Dedifferentiated amniotic fluid mesenchymal stem cell (primary cell): ENCODE measurements at regions not wholly inside any gene's neighbourhood (a gene's known extent, or its start where the extent isn't known, plus 50 kb on each side); places are given as distances from the start of the nearest gene placed in this dataset.
"Not testable (repeated sequence)": the region's sequence is repeated elsewhere in the genome, so short reads cannot be mapped to it uniquely, and the experiment has no call there.

ENCODE experiments used
- DNase-seq: peaks from one replicate; pipeline ENCODE4 v3.0.0-alpha.2; 2016; ENCODE audit errors: extremely low spot score

- no peak for DNase-seq
These were observed 241.6 kb downstream of the CDK5RAP2 start for GRCh38 chr9:120338340-120338739.

- no peak for DNase-seq
These were observed 242.8 kb downstream of the CDK5RAP2 start for GRCh38 chr9:120337131-120337530.

DNA sequence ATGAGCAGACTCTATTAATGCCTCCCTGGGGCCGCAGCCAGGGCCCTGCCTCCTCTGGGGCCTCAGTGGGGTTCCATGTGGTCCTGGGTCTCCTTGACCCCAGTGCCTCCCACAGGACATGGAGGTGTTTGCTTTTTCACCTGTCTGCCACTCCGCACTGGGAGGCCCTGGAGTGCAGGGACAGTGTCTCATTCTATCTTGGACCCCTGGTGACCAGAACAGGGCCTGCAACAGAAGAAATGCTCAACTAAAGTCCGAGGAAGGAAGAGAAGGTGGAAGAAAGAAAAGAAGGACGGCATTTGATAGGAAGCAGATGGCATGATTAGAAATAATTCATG lies 243.2 kb downstream of the CDK5RAP2 start:
- no peak for DNase-seq

- no peak for DNase-seq
These were observed 243.8 kb downstream of the CDK5RAP2 start for GRCh38 chr9:120336021-120336752.

DNA sequence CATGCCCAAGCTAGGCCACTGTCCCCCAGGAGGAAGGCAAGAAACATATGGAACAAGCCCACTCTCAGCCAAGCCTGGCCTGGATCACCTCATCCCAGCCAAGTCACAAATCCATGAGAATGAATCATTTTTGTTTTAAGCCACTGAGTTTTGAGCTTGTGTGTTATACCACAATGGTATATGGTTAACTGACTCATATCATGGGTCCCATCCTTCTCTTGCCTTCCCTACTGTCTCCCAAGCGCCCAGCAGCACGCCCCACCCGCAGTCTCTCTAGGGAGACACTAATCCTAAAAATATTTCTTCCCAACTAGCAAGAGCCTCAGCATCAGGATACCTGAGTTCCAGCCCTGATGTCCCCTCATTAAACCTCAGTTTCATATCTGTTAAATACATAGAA lies 248.1 kb downstream of the CDK5RAP2 start:
- no peak for DNase-seq

- DNase-seq: no peak
These were observed 249.9 kb downstream of the CDK5RAP2 start for GRCh38 chr9:120330031-120330430.

- no peak for DNase-seq
These were observed 252.6 kb downstream of the CDK5RAP2 start for GRCh38 chr9:120327322-120327721.

DNA sequence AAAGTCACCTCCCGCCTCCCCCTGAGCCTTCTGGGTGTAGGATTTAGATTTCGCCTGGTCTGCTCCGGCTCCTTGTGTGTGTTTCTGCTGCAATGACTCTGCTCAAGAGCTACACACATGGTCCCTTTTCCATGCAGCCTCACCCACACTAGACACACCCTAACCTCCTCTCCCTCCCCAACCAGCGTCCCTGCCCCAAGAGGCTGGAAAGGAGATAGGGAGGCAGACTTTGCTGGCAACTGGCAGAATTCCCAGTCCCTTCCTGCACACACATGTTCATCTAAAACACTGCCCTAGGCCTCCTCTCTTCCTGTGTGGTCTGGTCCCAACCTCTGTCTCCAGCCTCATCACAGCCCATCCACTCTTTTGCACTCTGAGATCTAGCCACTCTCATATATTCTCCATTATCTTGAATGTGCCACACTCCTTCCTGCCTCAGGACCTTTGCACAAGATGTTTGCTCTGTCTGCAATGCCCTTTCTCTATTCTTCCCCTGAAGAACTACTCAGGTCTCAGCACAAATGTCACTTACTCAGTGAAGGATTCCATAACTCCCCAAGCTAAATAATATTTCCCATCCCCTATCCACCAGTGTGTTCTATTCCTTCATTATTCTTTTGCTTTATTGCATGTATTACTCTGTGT lies 253.8 kb downstream of the CDK5RAP2 start:
- no peak for DNase-seq

DNA sequence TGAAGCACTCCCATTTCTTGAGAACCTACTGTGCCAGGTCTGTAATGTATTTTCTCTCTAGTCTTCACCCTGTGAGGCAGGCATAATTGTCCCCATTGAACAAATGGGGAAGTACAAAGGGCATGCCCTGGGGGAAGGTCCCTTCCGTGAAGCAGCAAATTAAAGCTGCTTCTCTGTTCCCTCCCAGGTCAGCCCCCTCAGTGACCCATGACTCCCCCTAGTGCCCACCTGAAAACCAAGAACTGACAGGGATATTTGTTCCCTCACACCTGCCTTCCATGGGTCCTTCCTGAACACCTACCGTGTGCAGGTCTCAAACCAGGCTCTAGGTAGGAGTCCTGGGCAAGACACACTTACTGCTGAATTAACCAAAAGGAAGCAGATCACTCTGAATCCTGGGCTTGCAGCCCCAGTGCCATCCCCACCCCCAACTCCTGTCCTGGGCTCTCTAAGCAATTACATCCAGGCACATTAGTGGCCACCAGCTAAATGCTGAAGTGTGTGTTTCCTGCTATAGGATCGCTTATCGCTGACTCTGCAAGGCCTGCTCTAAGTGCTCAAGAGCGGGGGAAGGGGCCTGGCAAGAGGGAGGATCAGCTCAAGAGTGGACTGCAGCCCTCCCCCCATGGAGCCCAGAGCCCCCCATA lies 254.8 kb downstream of the CDK5RAP2 start:
- DNase-seq: no peak

DNA sequence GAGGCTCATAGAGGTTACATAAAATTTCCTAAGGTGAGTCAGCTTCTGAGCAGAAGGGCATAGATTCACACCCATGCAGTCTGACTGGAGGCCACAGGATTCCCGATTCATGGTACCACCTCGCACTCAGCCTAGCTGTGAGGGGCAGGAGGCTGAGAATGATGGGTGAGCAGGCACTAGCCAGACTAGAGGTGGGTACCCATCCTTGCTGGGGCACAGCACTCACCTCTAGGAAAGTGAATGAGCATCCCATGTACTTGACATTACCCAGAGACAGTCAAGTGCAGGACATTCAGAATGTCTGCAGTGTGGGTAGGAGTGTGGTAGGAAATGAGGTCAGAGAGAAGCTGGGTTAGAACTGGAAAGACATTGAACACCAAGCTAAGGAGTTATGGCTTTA lies 255.5 kb downstream of the CDK5RAP2 start:
- no peak for DNase-seq

DNA sequence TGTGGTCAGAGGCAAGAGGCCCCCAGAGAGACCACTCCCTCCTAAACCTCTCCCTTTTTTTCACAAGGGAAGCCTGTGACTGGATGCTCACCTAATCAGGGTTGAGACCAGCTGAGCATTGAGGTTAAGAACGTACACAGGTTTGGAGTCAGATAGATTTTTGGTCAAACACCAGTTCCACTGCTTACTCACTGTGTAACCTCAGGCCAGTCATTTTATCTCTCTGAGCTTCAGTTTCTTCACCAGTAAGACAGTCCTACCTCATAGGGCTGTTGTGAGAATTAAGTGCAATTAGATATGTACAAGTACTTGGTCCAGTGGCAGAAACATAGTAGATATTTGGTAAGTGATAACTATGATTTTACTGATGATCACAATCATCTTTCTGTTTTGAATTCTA lies 256.8 kb downstream of the CDK5RAP2 start:
- DNase-seq: no peak

GRCh38 chr9:120319452-120319851 lies 260.5 kb downstream of the CDK5RAP2 start:
- no peak for DNase-seq

DNA sequence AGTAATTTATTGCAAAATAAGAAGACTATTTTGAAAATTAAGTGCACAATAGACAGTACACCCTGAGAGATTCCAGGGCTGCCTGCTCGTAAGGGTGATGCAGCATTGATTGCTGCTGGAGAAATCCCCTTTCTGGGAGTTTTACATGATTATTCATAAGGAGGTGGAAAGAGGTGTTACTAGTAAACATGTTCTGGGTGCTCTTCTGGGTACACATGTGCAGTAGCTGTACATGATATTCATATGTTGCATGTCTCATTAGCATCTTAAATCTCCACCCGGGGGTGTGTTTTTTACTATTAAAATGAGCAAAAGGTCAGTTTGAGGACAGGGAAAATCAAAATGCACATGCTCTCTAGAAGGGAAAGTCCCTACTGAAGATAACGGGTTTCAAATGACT lies 264.8 kb downstream of the CDK5RAP2 start:
- DNase-seq: no peak

- no peak for DNase-seq
These were observed 267.9 kb downstream of the CDK5RAP2 start for GRCh38 chr9:120312031-120312430.

DNA sequence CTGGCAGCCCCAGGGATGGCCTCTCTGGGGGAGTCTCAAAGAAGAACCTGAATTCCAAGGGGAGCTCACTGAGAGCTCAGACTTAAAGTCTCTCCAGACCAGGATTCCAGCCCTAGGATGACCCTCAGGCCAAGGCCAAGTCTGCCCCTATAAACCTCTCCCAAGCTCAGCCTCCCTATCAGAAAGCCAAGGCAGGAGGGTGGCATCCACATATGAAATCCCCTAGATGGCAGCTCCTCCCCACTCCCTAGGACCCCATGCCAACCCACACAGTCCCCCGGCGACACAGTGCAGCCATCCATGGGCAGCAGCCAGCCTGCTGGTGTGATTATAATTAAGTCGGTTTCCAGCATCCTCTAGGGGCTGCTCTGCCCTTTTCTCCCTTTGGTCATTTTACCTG lies 269.9 kb downstream of the CDK5RAP2 start:
- no peak for DNase-seq

GRCh38 chr9:120308495-120308894 lies 271.5 kb downstream of the CDK5RAP2 start:
- DNase-seq: no peak

GRCh38 chr9:120307599-120307998 lies 272.4 kb downstream of the CDK5RAP2 start:
- no peak for DNase-seq

DNA sequence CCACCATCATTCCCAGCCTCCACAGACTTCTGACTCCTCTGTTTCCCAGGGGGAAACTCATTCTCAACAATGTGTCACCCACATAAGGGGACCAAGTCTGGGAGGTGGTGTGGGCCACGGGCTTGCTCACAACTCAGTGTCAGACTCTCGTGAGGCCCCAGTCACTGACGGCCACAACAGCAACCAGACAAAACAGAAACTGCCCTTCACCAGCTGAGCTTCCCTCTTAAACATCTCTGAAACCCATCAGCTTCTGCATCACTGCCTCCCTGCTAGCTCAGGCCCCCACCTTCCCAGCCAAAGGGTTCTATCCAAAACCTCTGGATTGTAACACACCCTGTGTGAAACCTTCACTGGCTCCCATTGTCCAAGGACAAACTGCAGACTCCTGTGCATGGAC lies 273.4 kb downstream of the CDK5RAP2 start:
- no peak for DNase-seq

GRCh38 chr9:120306088-120306487 lies 273.9 kb downstream of the CDK5RAP2 start:
- DNase-seq: no peak

- DNase-seq: not testable (repeated sequence)
These were observed 275.1 kb downstream of the CDK5RAP2 start for GRCh38 chr9:120304896-120305295.

- DNase-seq: no peak
These were observed 276.4 kb downstream of the CDK5RAP2 start for GRCh38 chr9:120303519-120303918.

- DNase-seq: no peak
These were observed 280.2 kb downstream of the CDK5RAP2 start for GRCh38 chr9:120299785-120300184.

- DNase-seq: no peak
These were observed 286.0 kb downstream of the CDK5RAP2 start for GRCh38 chr9:120294003-120294402.
